Dermis blood vessel endothelial cell (primary cell): ENCODE measurements at regions not wholly inside any gene's neighbourhood (a gene's known extent, or its start where the extent isn't known, plus 50 kb on each side); places are given as distances from the start of the nearest gene placed in this dataset.

ENCODE experiments used
- DNase-seq: peaks from one replicate; pipeline ENCODE4 v3.0.0; 2010

- DNase-seq, result peak; percentile 86
Observed at GRCh38 chr3:193970773-193971206, 165.2 kb upstream of the HES1 start.

DNA sequence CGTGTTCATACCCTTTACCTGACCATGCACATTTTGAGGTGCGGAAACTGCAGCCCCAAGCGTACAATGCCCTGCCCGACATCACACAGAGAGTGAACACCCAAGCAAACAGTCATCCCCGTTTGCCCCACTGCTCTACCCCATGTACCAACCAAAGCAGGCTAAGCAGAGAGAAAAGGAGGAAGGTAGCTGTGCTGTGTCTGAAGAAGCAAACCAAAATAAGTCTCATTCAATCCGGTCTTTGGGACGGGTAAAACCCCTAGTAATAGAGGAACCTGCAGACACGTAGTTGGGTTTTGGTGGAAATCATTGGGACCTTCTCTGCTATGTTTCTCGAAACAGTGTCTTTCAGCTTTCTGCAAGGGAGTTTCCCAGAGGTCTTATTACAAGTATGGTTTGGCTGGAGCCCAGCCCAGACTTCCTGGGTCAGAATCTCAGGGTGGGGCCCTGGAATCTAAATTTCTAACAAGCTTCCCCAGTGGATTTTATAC is 164.6 kb upstream of the HES1 start:
- no peak for DNase-seq

- DNase-seq, result no peak
Observed at GRCh38 chr3:193971966-193972365, 164.0 kb upstream of the HES1 start.

- DNase-seq, result no peak
Observed at GRCh38 chr3:193972832-193973231, 163.1 kb upstream of the HES1 start.

GRCh38 chr3:193974191-193974652 is 161.7 kb upstream of the HES1 start:
- peak; percentile 69 for DNase-seq

- DNase-seq, result peak; percentile 21
Observed at GRCh38 chr3:193974671-193975535, 161.0 kb upstream of the HES1 start.

DNA sequence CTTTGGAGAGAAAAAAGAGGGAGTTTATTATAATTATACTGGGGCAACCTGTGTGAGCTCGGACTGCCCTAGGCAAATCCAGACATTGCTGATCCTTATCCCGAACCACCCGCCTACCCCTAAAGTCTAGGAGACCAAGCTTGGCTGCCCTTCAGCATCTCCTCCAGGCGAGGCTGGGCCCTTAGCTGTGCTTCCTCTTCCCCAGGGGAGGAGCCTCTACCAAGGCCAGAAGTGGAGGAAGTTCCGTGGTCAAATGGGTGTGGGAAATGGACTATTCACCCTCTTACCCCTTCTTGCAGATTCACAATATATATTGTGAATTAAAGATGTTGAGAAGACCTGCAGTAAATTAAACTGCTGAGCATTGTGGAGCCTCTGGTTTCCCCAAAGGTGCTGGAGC is 158.3 kb upstream of the HES1 start:
- DNase-seq, result no peak

GRCh38 chr3:193978030-193978429 is 157.9 kb upstream of the HES1 start:
- DNase-seq, result no peak

- no peak for DNase-seq
Observed at GRCh38 chr3:193978486-193978885, 157.5 kb upstream of the HES1 start.

GRCh38 chr3:193980326-193980725 is 155.6 kb upstream of the HES1 start:
- peak; percentile 43 for DNase-seq

DNA sequence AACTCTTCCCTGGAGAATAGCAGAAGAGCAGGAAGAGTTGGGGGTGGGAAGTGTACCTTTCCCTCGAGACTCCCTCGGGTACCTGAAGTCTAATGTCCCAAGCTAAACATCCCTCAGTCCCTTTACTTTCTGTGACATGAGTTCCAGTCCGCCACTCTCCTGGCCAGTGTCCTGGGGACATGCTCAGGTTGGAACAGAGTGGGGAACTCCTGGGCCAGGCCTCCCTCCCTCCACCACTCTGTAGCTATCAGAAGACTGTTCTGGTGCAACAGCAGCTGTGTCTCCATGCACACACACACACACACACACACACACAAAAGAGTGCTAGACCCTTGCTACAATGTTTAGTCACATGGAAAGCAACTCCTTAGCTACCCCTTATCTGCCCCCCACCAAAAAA is 155.0 kb upstream of the HES1 start:
- no peak for DNase-seq

DNA sequence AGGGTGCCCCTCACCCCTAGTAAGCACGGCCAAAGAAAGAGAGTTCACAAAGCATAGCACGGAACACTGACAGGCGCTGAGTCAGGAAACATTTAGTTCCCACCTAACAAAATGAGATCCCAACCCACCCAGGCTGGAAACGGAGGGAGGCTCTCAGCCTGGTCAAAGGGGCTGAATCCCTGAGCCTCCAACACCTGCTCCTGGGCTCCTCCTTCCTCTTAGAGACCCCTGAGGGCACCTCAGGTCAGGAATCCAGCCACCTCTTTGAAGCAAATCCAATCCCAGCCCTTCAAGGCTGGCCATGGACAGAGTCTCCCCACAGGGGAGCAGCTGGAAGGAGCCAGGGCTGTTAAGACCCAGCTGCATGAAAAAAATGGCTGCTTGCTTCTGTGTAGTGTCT is 154.4 kb upstream of the HES1 start:
- DNase-seq, result no peak

DNA sequence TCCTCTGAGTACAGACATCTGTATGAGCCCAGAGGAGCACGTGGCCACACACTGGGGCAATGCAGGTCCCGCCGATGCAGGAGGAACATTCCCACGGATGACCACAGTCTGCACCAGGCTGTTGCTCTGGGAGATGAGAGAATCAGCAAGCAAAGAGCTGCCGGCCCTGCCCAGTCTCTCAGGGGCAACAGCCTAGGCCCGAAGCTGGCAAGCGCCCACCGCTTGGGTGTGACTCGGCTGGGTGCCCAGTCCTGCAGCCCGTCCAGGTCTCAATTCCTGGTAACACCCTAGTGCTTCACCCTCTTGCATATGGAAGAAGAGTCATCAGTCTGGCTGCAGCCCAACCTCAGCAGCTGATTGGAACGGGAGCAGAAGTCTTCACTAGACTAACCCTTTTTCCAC is 153.7 kb upstream of the HES1 start:
- peak; percentile 40 for DNase-seq

DNA sequence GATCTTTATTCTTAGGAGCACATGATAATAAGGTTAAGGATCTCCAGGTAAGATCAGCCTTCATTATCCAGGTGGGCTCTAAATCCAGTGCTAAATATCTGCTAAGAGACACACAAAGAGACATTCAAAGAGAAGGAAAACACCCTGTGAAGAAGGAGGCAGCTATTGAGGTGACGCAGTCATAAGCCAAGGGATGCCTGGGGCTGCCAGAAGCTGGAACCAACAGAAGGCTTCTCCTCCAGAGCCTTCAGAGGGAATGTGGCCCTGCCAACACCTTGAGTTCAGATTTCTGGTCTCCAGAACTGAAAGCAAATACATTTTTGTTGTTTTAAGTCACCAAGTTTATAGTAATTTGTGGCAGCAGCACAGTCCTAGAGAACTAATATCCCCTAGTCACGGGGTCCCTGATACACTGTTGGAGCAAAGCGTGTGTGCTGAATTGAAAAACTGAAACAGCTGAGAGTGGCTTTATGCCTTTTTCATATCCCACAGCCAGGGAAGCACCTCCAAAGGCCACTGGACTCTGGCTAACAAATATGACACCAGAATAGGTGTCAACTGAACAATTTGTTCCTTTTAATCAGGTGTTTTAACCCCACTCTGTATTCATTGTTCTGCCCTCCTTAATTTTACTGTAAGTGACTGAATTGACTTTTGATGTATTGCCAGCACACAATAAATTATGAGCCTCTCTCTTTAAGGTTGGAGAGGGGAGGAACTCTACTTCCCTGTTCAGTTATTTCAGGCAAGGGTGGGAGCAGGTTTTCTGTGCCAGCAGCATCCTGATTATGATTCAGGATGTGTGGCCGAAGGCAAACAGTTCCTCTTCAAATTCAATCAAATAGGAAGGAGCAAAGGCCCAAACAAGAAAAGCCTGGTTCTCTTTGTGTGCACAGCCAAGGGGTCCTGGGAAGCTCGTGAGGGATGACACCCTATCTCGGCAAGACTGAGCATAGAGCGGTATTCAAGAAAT is 151.8 kb upstream of the HES1 start:
- peak; percentile 77 for DNase-seq

DNA sequence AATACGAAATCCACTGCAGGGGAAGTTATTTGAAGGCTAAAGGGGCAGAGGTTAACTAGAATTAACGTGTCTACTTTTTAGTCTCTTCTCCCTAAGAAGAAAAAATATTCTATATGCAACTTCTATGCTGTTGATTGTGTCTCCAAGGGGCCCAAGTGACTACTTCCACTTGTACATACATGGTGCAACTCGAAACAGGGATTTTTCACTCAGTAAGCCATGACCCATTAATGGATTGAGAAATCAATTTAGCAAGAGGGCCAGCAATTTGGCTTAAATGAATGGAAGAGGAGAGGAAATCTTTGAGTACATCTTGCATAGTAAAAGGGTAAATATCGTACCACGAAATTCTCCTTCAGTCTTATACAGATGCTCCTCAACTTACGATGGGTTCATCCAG is 151.1 kb upstream of the HES1 start:
- DNase-seq, result no peak

GRCh38 chr3:193987186-193987585 is 148.8 kb upstream of the HES1 start:
- DNase-seq, result peak; percentile 18

DNA sequence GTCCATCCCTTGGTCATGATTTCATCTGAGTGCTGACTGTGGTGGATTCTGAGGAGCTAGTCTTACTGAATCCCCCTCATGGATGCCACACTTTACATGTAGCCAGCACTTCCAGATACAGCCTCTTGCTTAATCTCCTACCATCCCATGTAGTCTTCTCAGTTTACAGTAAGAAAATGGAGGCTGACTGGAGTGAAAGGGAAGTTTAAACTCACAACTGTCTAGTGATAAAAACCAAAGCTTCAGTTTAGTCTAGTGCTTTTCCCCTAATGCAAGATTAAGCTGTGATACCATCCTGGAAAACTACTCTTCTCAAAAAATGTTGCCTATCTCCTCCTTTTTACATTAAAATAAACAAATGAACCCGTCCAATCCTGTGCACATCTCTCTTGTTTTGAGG is 146.8 kb upstream of the HES1 start:
- no peak for DNase-seq

DNA sequence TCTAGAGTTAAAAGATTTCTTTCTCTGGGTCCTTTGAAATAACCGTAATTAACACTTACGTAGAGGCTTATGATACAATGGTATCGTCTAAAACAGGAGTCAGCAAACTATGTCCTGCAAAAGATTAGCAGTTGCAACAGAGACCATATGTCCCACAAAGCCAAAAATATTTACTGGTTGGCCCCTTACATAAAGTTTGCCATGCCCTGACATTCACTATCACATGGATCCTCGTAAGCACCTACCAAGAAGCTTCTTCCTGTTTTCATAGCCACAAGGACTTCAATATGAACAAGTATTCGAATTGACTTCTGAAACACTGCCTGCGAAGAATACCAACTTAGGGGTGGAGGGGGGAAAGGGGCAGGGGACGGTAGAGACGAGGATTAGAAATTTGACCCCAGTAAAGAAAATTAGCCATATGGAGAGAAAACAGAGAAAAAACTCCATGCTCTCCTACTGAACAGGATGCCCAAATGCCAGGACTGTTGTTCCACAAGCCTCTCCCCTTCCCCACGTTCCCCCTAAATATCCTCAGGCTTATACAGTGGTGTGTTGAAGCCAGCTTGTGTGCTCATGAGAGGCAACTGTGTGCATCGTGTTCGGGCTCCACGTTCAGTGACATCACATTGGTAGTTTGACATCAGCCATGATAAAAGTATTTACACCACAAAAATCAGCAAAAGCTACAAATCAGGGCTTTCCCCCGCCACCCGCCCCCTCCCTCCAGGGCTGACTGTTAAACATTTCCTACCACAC is 144.1 kb upstream of the HES1 start:
- no peak for DNase-seq

GRCh38 chr3:193992425-193993037 is 143.4 kb upstream of the HES1 start:
- no peak for DNase-seq

DNA sequence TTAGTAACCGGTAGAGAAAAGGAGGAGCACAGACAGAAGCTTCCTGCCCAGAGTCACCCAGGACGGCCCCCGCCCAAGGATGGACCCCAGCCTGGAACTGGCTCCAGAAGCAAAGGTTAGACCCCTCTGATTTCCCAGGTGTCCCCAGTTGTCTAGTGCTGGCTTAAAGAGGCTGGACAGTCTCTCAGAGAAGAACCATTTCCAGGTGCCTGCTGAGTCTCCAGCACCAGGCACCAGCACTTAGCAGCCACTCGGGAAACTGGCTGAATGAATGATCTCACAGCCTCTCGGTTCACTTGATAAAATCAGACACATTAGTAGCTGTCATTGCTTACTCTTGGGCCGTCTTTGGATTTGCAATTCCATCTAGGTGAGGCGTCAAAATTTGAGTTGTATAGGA is 139.7 kb upstream of the HES1 start:
- DNase-seq, result no peak

DNA sequence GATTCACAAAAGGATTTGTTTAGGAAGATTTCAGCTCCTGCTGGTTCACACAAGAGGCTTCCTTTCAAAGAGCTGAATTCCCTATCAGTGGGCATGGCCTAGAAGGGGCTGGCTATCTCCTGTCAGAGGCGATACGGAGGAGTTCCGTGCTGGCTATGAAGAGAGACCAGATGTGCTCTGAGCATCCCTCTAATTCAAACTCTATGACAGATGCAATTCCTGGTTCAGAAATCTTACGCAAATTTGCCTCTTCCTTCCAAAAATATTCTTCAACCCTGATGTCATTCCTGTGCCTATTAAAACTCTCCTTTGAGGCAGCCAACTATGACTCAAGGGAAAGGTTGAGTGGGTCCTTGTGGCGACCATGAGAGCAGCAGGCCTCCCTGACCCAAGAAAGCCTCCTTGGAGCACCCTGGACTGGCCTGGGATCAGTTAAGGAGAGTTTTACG is 139.3 kb upstream of the HES1 start:
- DNase-seq, result no peak
